ENCODE measurements at regions not wholly inside any gene's neighbourhood (a gene's known extent, or its start where the extent isn't known, plus 50 kb on each side); places are given as distances from the start of the nearest gene placed in this dataset.

- Histone ChIP-seq H3K27me3 (no peaks in the 10 kb centered on the region), H3K36me3 (no peaks in the 10 kb centered on the region), H3K4me3 (no peak overlapping the region), H3K27ac (no peak overlapping the region), H3K9me3 (no peaks in the 10 kb centered on the region), H3K4me1 (no peaks in the 10 kb centered on the region)
- 87 to 92% methylated on average over 3 of the region's 3 CpGs for WGBS, 2 donors
- DNase-seq (ENCODE audit: low spot score in 2 of 2): no peak
- TF ChIP-seq, protein P1, sequence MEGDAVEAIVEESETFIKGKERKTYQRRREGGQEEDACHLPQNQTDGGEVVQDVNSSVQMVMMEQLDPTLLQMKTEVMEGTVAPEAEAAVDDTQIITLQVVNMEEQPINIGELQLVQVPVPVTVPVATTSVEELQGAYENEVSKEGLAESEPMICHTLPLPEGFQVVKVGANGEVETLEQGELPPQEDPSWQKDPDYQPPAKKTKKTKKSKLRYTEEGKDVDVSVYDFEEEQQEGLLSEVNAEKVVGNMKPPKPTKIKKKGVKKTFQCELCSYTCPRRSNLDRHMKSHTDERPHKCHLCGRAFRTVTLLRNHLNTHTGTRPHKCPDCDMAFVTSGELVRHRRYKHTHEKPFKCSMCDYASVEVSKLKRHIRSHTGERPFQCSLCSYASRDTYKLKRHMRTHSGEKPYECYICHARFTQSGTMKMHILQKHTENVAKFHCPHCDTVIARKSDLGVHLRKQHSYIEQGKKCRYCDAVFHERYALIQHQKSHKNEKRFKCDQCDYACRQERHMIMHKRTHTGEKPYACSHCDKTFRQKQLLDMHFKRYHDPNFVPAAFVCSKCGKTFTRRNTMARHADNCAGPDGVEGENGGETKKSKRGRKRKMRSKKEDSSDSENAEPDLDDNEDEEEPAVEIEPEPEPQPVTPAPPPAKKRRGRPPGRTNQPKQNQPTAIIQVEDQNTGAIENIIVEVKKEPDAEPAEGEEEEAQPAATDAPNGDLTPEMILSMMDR (IDR thresholded peaks at IDR 0.05): no peak
- TF ChIP-seq EP300 (IDR thresholded peaks at IDR 0.05): no peak
Observed at GRCh38 chr10:108090476-108091215, 926.1 kb upstream of the SORCS1 start.

- 93 to 95% methylated on average over 1 of the region's 1 CpG for WGBS, 2 donors
Observed at GRCh38 chr10:108086502-108086901, 922.0 kb upstream of the SORCS1 start.

GRCh38 chr10:108082596-108082995 lies 918.1 kb upstream of the SORCS1 start:
- 86 to 91% methylated on average over 1 of the region's 1 CpG for WGBS, 2 donors
- TF ChIP-seq EP300 (IDR thresholded peaks at IDR 0.05): no peak
- TF ChIP-seq, protein P1 (IDR thresholded peaks at IDR 0.05): no peak

More at GRCh38 chr10:108086502-108086901, 922.0 kb upstream of the SORCS1 start:
- TF ChIP-seq, protein P1 (IDR thresholded peaks at IDR 0.05): no peak
- no peak for TF ChIP-seq POLR2A (IDR thresholded peaks at IDR 0.05)
- no peak for TF ChIP-seq EP300 (IDR thresholded peaks at IDR 0.05)
- Histone ChIP-seq H3K27me3 (no peaks in the 10 kb centered on the region), H3K4me1 (no peaks in the 10 kb centered on the region), H3K36me3 (no peaks in the 10 kb centered on the region), H3K9me3 (no peaks in the 10 kb centered on the region), H3K4me3 (no peak overlapping the region), H3K27ac (no peak overlapping the region)
- DNase-seq (ENCODE audit: low spot score in 2 of 2): no peak

DNA sequence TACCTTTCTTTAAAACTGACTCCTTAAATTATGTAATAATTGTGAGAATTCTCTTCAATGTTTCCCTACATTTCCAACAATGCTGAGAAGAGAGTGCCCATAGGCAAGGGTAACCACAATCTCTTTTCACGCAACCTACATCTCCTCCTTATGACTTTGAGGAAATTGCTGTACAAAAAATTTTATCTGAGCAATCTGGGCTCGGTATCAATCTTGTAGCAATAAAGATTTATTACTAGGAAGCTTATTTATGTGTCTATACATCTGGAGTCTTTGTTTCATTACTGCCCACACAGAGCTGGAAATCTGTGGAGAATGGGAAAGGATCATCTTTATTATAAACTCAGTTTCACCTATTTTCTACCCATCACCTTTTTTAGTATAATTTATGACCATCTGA lies 913.8 kb upstream of the SORCS1 start:
- no peaks in the 10 kb centered on the region for H3K4me1 ChIP-seq
- 75 to 78% methylated on average over 2 of the region's 2 CpGs for WGBS, 2 donors
- H3K27ac ChIP-seq: no peak overlapping the region
- H3K27me3 ChIP-seq: no peaks in the 10 kb centered on the region
- DNase-seq (ENCODE audit: low spot score in 2 of 2): no peak
- H3K36me3 ChIP-seq: no peaks in the 10 kb centered on the region
- no peak for TF ChIP-seq EP300 (IDR thresholded peaks at IDR 0.05)
- TF ChIP-seq POLR2A (IDR thresholded peaks at IDR 0.05): no peak
- TF ChIP-seq, protein P1 (IDR thresholded peaks at IDR 0.05): no peak
- H3K4me3 ChIP-seq: no peak overlapping the region
- no peaks in the 10 kb centered on the region for H3K9me3 ChIP-seq

More at GRCh38 chr10:108082596-108082995, 918.1 kb upstream of the SORCS1 start:
- Histone ChIP-seq H3K4me1 (no peaks in the 10 kb centered on the region), H3K36me3 (no peaks in the 10 kb centered on the region), H3K27me3 (no peaks in the 10 kb centered on the region), H3K4me3 (no peak overlapping the region), H3K27ac (no peak overlapping the region), H3K9me3 (no peaks in the 10 kb centered on the region)
- no peak for DNase-seq (ENCODE audit: low spot score in 2 of 2)

DNA sequence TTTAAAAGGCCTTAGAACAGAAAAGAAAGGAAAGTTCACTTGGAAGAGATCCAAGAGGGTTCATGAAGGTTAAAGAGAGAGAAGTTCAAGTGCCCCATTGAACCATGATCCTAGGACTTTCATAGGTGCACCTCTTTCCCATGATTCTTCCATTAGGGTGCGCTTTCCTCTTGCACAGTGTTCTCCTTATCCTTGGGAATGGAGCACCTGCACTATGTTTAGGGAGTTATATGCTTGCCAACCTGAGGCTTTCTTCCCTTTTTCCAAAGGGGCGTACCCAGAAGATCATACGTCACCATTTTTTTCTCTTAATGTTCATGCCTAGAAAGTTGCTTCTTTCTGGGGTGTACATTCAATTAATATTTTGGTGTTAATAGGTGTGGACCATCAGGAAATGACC lies 908.0 kb upstream of the SORCS1 start:
- Histone ChIP-seq H3K27ac (no peak overlapping the region), H3K9me3 (no peaks in the 10 kb centered on the region), H3K4me3 (no peak overlapping the region), H3K4me1 (no peaks in the 10 kb centered on the region), H3K27me3 (no peaks in the 10 kb centered on the region), H3K36me3 (no peaks in the 10 kb centered on the region)
- TF ChIP-seq, protein P1 (IDR thresholded peaks at IDR 0.05): no peak
- no peak for TF ChIP-seq EP300 (IDR thresholded peaks at IDR 0.05)
- DNase-seq (ENCODE audit: low spot score in 2 of 2): no peak
- WGBS, 2 donors: 91 to 96% methylated on average over 3 of the region's 3 CpGs

Measured in tibial nerve (tissue), 4 donors.